Fibroblast of pulmonary artery (primary cell): ENCODE measurements at regions not wholly inside any gene's neighbourhood (a gene's known extent, or its start where the extent isn't known, plus 50 kb on each side); places are given as distances from the start of the nearest gene placed in this dataset.

Source experiments
- DNase-seq: peaks from one replicate; pipeline ENCODE4 v3.0.0-alpha.2; 2010; ENCODE audit warnings: low read depth
- H3K4me3 ChIP-seq: replicated peaks from 2 replicates; pipeline ENCODE4 v1.5.1; 2011; ENCODE audit warnings: low read depth, mild to moderate bottlenecking, control low read depth, low read length, moderate library complexity
- TF ChIP-seq, protein P1 (sequence below): IDR thresholded peaks from 2 replicates; pipeline ENCODE4 v1.5.1; 2011; ENCODE audit warnings: mild to moderate bottlenecking, control low read depth, low read length, inconsistent platforms; ENCODE audit errors: missing control alignments

GRCh38 chr10:1893941-1894340, 156.6 kb upstream of the ADARB2 start:
- H3K4me3 ChIP-seq, result no peak overlapping the region
- TF ChIP-seq, protein P1, sequence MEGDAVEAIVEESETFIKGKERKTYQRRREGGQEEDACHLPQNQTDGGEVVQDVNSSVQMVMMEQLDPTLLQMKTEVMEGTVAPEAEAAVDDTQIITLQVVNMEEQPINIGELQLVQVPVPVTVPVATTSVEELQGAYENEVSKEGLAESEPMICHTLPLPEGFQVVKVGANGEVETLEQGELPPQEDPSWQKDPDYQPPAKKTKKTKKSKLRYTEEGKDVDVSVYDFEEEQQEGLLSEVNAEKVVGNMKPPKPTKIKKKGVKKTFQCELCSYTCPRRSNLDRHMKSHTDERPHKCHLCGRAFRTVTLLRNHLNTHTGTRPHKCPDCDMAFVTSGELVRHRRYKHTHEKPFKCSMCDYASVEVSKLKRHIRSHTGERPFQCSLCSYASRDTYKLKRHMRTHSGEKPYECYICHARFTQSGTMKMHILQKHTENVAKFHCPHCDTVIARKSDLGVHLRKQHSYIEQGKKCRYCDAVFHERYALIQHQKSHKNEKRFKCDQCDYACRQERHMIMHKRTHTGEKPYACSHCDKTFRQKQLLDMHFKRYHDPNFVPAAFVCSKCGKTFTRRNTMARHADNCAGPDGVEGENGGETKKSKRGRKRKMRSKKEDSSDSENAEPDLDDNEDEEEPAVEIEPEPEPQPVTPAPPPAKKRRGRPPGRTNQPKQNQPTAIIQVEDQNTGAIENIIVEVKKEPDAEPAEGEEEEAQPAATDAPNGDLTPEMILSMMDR, result no peak
- no peak for DNase-seq

- DNase-seq, result no peak
- TF ChIP-seq, protein P1, result no peak
- no peak overlapping the region for H3K4me3 ChIP-seq
Measured at GRCh38 chr10:1886039-1886438, 148.7 kb upstream of the ADARB2 start.

GRCh38 chr10:1882728-1883127, 145.4 kb upstream of the ADARB2 start:
- TF ChIP-seq, protein P1, result no peak
- H3K4me3 ChIP-seq, result no peak overlapping the region
- no peak for DNase-seq

GRCh38 chr10:1882180-1882579, 144.9 kb upstream of the ADARB2 start:
- H3K4me3 ChIP-seq, result no peak overlapping the region
- TF ChIP-seq, protein P1, result no peak
- DNase-seq, result no peak

- TF ChIP-seq, protein P1, result no peak
- DNase-seq, result no peak
Measured at GRCh38 chr10:1881636-1882035, 144.3 kb upstream of the ADARB2 start.

DNA sequence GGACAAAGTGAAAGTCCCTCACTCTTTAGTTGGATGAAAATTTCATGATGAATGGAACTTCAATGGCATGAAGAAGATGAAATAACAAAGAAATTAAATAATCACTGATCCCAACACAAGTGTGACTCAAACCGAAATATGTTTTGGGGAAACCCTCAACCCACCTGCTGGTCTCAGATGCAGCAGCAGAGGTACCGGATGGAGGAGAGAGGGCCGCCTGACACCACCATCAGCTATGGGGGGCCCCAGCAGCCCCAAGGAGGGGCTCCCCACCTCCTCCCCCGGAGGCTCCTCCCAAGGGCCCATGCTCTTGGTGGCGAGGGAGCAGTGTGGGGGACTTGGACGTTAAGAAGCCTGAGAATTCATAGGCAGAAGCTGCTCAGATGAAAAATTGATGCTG, 137.2 kb upstream of the ADARB2 start:
- TF ChIP-seq, protein P1, result no peak
- no peak overlapping the region for H3K4me3 ChIP-seq
- DNase-seq, result no peak

More at GRCh38 chr10:1881636-1882035, 144.3 kb upstream of the ADARB2 start:
- no peak overlapping the region for H3K4me3 ChIP-seq

- TF ChIP-seq, protein P1, result no peak
- H3K4me3 ChIP-seq, result no peak overlapping the region
- DNase-seq, result no peak
Measured at GRCh38 chr10:1873661-1874315, 136.5 kb upstream of the ADARB2 start.
